ENCODE measurements at regions not wholly inside any gene's neighbourhood (a gene's known extent, or its start where the extent isn't known, plus 50 kb on each side); places are given as distances from the start of the nearest gene placed in this dataset.

- TF ChIP-seq CTCF (conservative IDR thresholded peaks at IDR 0.05; ENCODE audit: low read length) (no peak), EZH2phosphoT487 (IDR thresholded peaks at IDR 0.05; ENCODE audit: borderline replicate concordance) (no peak)
These were observed 259.8 kb downstream of the FAM43A start for GRCh38 chr3:194945508-194945907.

All from Loucy (cell line).